Right lobe of liver (tissue), 4 donors: ENCODE measurements at regions not wholly inside any gene's neighbourhood (a gene's known extent, or its start where the extent isn't known, plus 50 kb on each side); places are given as distances from the start of the nearest gene placed in this dataset.

Source experiments
- CTCF ChIP-seq, 4 donors: fragments of 200-600 bp in 3 of 4; fragments of 450-650 bp in 1 of 4; IDR thresholded peaks; one replicate each; pipeline versions ENCODE4 v1.5.1 to v1.8.0; 2016 to 2022; ENCODE audit warnings: antibody characterized with exemption in 4 of 4, mild to moderate bottlenecking in 2 of 4
- POLR2A ChIP-seq: fragments of 450-650 bp; IDR thresholded peaks from one replicate; pipeline ENCODE4 v1.6.1; 2017; ENCODE audit warnings: antibody characterized with exemption, mild to moderate bottlenecking
- donor health status: DM: no; HTN: no; CAD: no.
- donor health status: DM: no; HTN: no; CAD: no.
- donor health status: DM: no; HTN: yes; CAD: no.

DNA sequence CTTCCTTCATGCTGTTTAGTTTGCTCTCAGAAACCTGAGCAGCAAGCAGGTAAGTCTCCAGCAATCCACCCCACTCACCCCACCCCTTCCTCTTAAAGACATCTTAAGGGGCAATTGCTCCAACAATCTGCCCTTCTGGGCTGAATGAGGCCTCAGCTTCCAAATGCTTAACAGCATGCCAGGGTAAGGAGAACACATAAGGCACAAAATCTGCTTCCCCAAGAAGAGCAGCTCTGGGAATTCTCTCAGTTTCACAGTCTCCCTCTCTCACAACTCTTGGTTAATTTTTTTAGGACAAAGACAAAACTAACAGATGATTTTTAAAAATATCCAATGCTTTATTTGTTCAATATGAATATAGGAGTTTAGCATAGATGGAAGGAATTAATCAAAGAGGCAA lies 288.9 kb upstream of the CCDC196 start:
- TF ChIP-seq CTCF (IDR thresholded peaks at IDR 0.05) = no peak
- no peak for TF ChIP-seq POLR2A
